Suprapubic skin (tissue), 4 donors: ENCODE measurements at regions not wholly inside any gene's neighbourhood (a gene's known extent, or its start where the extent isn't known, plus 50 kb on each side); places are given as distances from the start of the nearest gene placed in this dataset.
"Not testable (repeated sequence)": the region's sequence is repeated elsewhere in the genome, so short reads cannot be mapped to it uniquely, and the experiment has no call there.

Experiments
- DNase-seq, 2 donors: peaks; one replicate each; pipeline ENCODE4 v3.0.0-alpha.2; 2019; ENCODE audit warnings: low spot score in 2 of 2
- H3K27ac ChIP-seq: fragments of 200-600 bp; sonication (generic); one replicate; pipeline ENCODE4 v1.5.1; 2019
- H3K27me3 ChIP-seq: fragments of 200-600 bp; sonication (generic); one replicate; pipeline ENCODE4 v1.5.1; 2019
- H3K36me3 ChIP-seq: fragments of 200-600 bp; sonication (generic); one replicate; pipeline ENCODE4 v1.5.1; 2019
- H3K4me1 ChIP-seq: fragments of 200-600 bp; sonication (generic); one replicate; pipeline ENCODE4 v1.5.1; 2019
- H3K4me3 ChIP-seq: fragments of 200-600 bp; sonication (generic); one replicate; pipeline ENCODE4 v1.5.1; 2019; ENCODE audit warnings: mild to moderate bottlenecking
- H3K9me3 ChIP-seq: fragments of 200-600 bp; sonication (generic); one replicate; pipeline ENCODE4 v1.5.1; 2019
- CTCF ChIP-seq, 2 donors: fragments of 200-600 bp in 1 of 2; fragments of 450-650 bp in 1 of 2; sonication (generic) in 1 of 2; IDR thresholded peaks; one replicate each; pipeline ENCODE4 v1.5.1; 2016 to 2019; ENCODE audit warnings: antibody characterized with exemption in 2 of 2, mild to moderate bottlenecking in 1 of 2, moderate library complexity in 1 of 2
- EP300 ChIP-seq: sonication (generic); formaldehyde crosslinking; IDR thresholded peaks from one replicate; pipeline ENCODE4 v1.6.1; 2017; ENCODE audit warnings: antibody characterized with exemption
- POLR2A ChIP-seq, 2 donors: fragments of 450-650 bp; IDR thresholded peaks; one replicate each; pipeline ENCODE4 v1.6.1; 2017; ENCODE audit warnings: antibody characterized with exemption in 2 of 2, mild to moderate bottlenecking in 2 of 2, moderate library complexity in 2 of 2
- POLR2AphosphoS5 ChIP-seq, 3 donors: sonication (generic); formaldehyde crosslinking; IDR thresholded peaks; one replicate each; pipeline ENCODE4 v1.6.1; 2017; ENCODE audit warnings: antibody characterized with exemption in 3 of 3
- WGBS: methylation state at CpG from one replicate; pipeline ENCODE4 v1.1.5; 2018; 5-methylcytosine and 5-hydroxymethylcytosine counted together

- 97% methylated on average over 1 of the region's 1 CpG for WGBS
- Histone ChIP-seq H3K4me3 (no peak overlapping the region), H3K9me3 (no peaks in the 10 kb centered on the region), H3K4me1 (peaks cover 2% of the 10 kb centered on the region), H3K27me3 (no peaks in the 10 kb centered on the region), H3K27ac (peak overlapping the region; percentile 41), H3K36me3 (no peaks in the 10 kb centered on the region)
- DNase-seq: no peak
- TF ChIP-seq POLR2AphosphoS5 (IDR thresholded peaks at IDR 0.05) (no peak), EP300 (no peak), CTCF (IDR thresholded peaks at IDR 0.05) (no peak), POLR2A (IDR thresholded peaks at IDR 0.05) (no peak)
These were observed 133.8 kb upstream of the TRPC6 start for GRCh38 chr11:101717619-101718018.

GRCh38 chr11:101715281-101715680 is 131.5 kb upstream of the TRPC6 start:
- no peak for DNase-seq
- Histone ChIP-seq H3K36me3 (no peaks in the 10 kb centered on the region), H3K9me3 (no peaks in the 10 kb centered on the region), H3K27me3 (no peaks in the 10 kb centered on the region), H3K4me1 (no peaks in the 10 kb centered on the region), H3K27ac (no peak overlapping the region), H3K4me3 (no peak overlapping the region)
- TF ChIP-seq POLR2AphosphoS5 (IDR thresholded peaks at IDR 0.05) (no peak), POLR2A (IDR thresholded peaks at IDR 0.05) (no peak), CTCF (IDR thresholded peaks at IDR 0.05) (no peak), EP300 (no peak)
- WGBS: 6% methylated on average over 1 of the region's 1 CpG

GRCh38 chr11:101707477-101707876 is 123.7 kb upstream of the TRPC6 start:
- Histone ChIP-seq H3K9me3 (no peaks in the 10 kb centered on the region), H3K27me3 (no peaks in the 10 kb centered on the region), H3K36me3 (no peaks in the 10 kb centered on the region), H3K4me3 (no peak overlapping the region), H3K4me1 (no peaks in the 10 kb centered on the region), H3K27ac (no peak overlapping the region)
- TF ChIP-seq POLR2A (IDR thresholded peaks at IDR 0.05) (no peak), EP300 (no peak), POLR2AphosphoS5 (IDR thresholded peaks at IDR 0.05) (no peak), CTCF (IDR thresholded peaks at IDR 0.05) (no peak)
- 48% methylated on average over 2 of the region's 2 CpGs for WGBS
- no peak for DNase-seq

- no peak overlapping the region for H3K27ac ChIP-seq
- DNase-seq: no peak
- H3K9me3 ChIP-seq: no peaks in the 10 kb centered on the region
- H3K27me3 ChIP-seq: no peaks in the 10 kb centered on the region
- 79% methylated on average over 2 of the region's 2 CpGs for WGBS
- H3K4me1 ChIP-seq: no peaks in the 10 kb centered on the region
- TF ChIP-seq CTCF (IDR thresholded peaks at IDR 0.05) (no peak), POLR2AphosphoS5 (IDR thresholded peaks at IDR 0.05) (no peak), POLR2A (IDR thresholded peaks at IDR 0.05) (no peak), EP300 (no peak)
- H3K36me3 ChIP-seq: no peaks in the 10 kb centered on the region
- no peak overlapping the region for H3K4me3 ChIP-seq
These were observed 122.7 kb upstream of the TRPC6 start for GRCh38 chr11:101706541-101706940.

GRCh38 chr11:101705972-101706371 is 122.2 kb upstream of the TRPC6 start:
- Histone ChIP-seq H3K4me3 (no peak overlapping the region), H3K36me3 (no peaks in the 10 kb centered on the region), H3K27ac (no peak overlapping the region), H3K9me3 (no peaks in the 10 kb centered on the region), H3K27me3 (no peaks in the 10 kb centered on the region), H3K4me1 (no peaks in the 10 kb centered on the region)
- 68% methylated on average over 1 of the region's 1 CpG for WGBS
- DNase-seq: no peak
- TF ChIP-seq CTCF (IDR thresholded peaks at IDR 0.05) (no peak), EP300 (no peak), POLR2AphosphoS5 (IDR thresholded peaks at IDR 0.05) (no peak), POLR2A (IDR thresholded peaks at IDR 0.05) (no peak)

GRCh38 chr11:101694869-101695268 is 111.1 kb upstream of the TRPC6 start:
- H3K27me3 ChIP-seq, H3K9me3 ChIP-seq, DNase-seq, H3K27ac ChIP-seq, H3K4me3 ChIP-seq, H3K4me1 ChIP-seq, H3K36me3 ChIP-seq: not testable (repeated sequence)
- WGBS: 46% methylated on average over 2 of the region's 3 CpGs
